HG02571 (cell line): ENCODE measurements at regions not wholly inside any gene's neighbourhood (a gene's known extent, or its start where the extent isn't known, plus 50 kb on each side); places are given as distances from the start of the nearest gene placed in this dataset.
"Not testable (repeated sequence)": the region's sequence is repeated elsewhere in the genome, so short reads cannot be mapped to it uniquely, and the experiment has no call there.

ENCODE experiments used
- ATAC-seq: cut with Tn5 transposase; IDR thresholded peaks from one replicate; pipeline ENCODE4 v1.9.1; 2021; ENCODE audit warnings: mild to moderate bottlenecking, moderate library complexity; ENCODE audit not compliant: unreplicated experiment

DNA sequence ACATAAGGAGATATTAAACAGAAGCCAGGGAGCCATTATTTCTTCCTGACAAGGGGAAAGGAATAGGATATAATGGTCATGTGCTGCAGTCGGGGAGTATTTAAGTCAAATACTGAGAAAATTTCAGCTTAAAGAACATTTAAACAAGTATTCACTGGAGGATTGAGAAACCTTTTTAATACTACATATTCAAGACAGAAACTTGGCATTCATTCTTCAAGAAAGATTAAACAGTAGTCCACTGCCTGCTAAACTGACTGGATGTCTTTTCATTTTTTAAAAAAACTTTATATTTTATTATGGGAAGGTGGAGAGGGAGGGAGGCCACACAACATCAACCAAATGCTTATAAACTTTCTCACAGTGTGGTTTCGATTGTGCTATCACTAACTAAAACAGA lies 107.4 kb upstream of the CBLB start:
- no peak for ATAC-seq

DNA sequence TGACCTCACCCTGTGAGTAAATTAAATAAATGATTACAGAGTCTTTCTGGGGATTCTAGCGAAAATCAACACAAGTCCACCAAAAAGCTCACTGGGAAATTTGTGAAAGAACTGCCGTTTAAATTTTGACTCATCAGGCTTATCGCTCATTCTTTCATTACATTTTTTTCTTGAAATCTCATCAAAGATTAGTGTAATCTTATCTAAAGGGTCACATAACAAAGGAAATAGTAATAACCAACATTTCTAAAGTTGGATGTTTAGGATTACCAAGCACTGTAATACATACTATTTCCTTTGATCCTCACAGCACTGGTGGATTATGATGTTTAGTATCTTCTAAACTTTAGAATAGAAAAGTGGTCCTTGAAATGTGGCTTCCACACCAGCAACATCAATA lies 111.1 kb upstream of the CBLB start:
- ATAC-seq, result no peak

DNA sequence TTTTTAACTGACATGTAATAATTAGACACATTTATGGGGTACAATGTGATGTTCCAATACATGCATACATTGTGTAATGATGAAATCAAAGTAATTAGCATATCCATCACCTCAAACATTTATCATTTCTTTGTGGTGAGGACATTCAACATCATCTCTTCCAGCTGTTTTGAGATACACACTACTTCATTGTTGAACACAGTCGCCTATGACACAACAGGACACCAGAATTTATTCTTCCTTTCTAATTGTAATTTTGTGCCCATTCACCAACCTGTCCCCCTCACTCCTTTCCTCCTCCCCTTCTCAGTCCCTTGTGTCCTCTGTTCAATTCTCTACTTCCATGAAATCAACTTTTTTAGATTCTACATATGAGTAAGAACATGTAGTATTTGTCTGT lies 113.4 kb upstream of the CBLB start:
- no peak for ATAC-seq

DNA sequence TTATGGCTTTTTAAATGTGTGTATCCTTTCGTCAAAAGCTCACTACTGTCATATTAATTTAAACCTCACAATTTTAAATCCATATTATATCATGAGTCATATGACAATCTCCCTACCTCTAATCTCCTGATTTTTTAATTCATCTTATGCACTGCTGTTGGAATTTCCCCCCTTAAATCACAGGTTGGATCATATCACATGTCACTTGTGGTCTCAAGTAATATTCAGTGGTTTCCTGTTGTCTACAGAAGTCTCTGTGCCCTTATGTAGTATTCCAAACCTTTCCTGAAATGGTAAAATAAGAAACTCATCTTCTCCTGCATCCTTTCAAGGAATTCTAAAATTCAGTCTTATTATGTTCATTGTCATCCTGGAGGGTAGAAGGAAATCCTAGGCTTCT lies 116.0 kb upstream of the CBLB start:
- no peak for ATAC-seq

DNA sequence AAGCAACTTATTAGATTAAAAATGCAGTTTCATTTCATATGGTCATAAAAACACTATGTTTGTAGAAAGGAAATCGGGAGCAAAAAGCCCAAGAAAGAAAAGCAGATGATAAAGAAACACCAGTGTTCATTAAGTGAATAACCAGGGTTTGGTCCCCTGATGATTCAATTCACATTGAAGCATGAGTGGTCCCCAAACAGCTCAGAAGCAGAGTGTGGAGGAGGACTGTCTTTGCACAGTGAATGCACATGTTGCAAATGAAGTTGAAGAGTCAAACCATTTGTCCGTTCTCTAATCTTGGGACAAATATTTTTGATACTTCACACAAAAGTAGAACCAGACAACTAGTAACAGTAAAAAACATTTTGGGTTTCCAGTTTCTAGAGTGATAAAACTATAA lies 117.5 kb upstream of the CBLB start:
- ATAC-seq, result not testable (repeated sequence)

DNA sequence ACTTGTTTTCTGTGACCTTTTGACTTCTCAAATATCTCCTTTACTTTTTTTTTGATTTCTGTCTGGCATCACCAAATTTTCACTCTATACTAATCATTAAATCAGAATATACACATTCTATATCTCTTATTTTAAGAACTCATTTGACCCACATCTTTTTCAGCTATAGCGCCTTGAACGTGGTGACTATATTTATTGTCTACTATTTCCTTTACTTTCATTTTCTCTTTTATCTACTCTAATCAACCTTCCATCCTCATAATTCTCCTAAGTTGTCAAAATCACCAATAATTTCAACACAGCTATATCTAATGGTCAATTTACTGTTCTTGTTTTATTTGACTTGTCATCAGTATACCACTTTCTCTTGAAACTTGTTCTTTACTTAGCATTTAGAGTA lies 119.0 kb upstream of the CBLB start:
- no peak for ATAC-seq

DNA sequence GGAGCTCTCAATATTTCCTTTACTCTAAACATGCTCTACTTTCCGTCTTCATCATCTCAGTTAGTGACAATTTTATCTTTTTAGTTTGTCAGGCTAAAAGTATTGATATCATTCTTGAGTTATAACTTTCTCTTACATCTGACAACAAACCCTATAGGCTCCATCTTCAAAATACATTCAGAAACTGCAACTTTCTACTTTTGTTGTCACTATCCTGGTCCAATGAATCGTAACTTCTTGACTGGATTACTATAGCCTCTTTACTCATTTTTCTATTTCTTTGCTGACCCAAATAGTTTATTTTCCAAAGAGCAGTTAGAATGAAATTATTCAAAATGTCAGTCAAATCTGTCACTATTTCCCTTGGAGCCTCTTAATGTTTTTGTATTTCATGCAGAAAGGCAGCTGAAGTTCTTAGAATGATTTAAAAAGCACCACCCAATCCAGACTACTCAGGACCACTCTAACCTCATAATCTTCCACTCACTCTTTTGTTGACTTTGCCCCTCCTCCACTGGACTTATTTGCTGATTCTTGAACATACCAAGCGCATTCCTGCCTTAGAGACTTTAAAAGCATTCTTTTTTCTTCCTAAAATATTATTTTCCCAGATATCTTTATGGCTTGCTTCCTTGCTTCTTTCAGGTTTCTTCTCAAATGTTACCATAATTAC lies 119.9 kb upstream of the CBLB start:
- ATAC-seq, result no peak

DNA sequence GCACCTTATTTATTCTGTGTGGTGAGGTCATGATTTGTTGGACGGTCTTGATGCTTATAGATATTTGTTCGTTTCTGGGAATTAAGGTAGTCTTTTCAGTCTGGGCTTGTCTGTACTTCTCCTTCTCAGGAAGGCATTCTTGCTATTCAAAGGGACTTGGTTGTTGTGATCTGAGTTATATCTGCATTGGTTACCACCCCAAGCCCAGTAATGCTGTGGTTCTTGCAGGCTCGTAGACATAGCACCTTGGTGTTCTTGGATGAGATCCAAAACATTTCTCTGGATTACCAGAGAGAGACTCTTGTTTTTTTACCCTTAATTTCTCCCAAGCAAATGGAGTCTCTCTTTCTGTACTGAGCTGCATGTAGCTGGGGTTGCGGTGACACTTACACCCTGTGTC lies 128.0 kb upstream of the CBLB start:
- no peak for ATAC-seq

DNA sequence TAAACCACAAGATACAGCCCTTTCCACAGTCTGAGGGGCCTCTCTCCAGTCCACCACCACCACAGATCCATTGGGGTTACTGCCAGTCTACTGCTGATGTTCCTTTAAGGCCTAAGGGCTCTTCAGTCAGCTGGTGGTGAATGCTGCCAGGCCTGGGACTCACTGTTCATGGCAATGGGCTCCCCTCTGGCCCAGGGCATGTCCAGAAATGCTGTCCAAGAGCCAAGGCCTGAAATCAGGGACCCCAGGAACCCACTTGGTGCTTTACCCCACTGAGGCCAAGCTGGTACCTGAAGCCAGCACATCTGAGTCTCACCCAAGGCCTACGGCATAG lies 128.6 kb upstream of the CBLB start:
- no peak for ATAC-seq

DNA sequence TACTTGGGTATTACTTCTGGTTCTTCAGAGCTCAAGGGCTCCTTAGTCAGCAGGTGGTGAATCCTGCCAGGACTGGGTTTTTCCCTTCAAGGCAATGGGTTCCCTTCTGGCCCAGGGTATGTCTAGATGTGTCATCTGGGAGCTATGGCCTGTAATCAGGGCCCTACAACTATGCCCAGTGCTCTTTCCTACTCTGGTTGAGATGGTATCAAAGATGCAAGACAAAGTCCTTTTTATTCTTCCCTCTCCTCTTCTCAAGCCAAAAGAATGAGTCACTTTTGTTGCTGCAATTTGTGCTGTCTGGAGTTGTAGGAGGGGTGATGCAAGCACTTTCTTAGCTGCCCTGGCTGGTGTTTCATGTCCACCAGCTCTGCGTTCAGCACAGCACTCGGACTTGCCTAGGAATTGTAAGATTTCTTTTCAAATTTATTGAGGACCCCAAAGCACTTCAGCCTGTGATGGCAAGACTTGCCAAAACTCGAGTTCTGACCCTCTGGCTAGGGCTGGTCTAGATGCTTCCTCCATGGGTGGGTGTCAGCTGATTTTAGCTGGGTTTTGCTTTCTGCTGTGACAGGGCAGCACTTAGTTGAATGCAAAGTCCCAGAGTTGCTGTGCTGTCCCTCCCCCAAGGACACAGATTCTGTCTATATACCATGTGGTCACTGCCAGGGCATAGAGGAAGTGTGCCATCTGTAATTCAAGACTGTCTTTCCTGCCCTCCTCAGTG lies 129.2 kb upstream of the CBLB start:
- no peak for ATAC-seq

DNA sequence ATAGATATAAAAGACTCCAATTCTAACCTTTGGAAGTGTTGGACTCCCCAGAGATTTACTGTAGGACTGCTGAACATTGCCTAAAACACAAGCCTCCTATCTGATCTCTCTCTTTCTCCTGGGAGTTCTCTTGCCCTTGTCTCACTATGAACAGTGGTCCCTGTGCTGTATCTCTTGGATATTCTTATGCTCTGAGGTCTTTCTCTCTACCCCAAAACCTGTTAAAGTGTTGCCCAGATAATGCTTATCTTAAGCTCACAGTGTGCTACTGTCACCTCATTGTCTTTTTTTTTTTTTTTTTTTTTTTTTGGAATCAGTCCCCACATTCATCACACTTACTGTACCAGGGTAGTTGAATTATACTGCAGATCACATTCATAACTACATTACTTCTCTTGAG lies 131.0 kb upstream of the CBLB start:
- ATAC-seq, result no peak

DNA sequence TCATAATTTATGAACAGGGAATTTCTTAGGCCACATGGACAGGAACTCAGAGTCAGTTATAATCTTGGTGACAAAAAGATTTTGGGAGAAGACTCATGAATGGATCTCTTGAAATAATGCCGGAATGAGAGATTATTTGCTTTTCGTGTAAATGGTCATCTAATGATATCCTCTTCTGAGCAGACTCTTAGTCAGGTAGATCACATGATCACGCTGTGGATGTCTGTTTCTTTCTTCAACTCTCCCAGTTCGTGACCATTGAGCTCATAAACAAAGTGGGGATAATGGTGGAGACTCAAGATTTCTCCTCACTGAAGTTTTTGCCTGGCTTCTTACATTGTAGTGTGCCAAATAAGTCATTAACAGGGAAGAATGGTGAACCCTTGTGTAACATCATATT lies 133.1 kb upstream of the CBLB start:
- ATAC-seq, result no peak

DNA sequence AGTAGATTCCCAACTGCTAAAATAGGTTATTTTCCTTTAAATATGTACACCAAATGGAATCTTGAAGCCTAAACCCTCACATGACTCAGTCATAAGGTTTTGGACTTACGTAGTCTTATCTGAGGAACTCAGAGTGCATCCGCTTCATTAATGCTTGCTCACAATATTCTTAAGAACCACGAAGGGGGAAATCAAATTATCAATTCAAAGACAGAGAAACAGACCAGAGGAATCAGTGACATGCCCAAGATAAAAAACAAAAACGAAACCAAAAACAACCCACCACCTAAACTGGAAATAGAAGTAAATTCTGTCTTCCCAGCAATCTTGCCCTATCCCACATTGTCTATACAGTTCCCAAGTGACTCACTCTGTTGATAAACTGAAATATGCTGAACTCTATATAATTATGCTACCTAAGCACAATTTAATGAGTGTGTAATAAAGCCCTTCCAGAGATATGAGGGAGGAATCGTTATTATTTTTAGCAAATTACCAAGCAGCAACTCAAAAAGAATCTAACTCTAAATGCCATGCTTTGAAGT lies 135.4 kb upstream of the CBLB start:
- ATAC-seq, result no peak

DNA sequence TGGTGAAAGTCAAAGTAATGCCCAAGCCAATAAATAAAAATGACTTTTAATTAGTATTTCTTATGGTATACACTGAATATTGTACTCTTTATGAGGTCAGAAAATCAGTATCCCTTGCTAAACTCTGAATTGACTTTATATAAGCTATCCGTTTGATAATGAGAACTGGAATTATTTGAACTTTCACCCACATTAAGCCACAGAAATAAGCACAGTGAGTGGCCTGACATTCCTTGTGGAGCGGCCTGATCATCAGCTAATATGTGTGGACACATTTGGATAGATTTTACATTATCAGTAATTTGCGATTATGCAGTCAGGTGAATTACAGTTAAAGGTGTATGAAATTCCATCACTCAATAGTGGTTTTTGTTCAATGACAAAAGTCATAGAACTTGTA lies 136.0 kb upstream of the CBLB start:
- no peak for ATAC-seq

DNA sequence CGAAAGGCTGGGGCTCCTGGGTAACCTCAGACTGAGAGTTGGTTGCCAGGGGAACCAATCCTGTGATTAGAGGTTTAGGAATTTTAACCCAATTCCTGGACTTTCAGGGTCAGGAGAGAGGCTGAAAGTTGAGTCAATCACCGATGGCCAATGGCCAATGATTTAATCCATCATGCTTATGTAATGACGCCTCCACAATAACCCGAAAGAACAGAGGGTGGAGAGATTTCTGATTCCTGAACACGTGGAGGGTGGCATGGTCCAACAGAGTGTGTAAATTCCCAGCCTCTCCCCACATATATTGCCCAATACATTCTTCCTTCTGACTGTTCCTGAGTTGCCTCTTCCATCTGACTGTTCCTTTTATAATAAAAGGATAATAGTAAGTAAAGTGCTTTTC lies 137.2 kb upstream of the CBLB start:
- ATAC-seq, result no peak

DNA sequence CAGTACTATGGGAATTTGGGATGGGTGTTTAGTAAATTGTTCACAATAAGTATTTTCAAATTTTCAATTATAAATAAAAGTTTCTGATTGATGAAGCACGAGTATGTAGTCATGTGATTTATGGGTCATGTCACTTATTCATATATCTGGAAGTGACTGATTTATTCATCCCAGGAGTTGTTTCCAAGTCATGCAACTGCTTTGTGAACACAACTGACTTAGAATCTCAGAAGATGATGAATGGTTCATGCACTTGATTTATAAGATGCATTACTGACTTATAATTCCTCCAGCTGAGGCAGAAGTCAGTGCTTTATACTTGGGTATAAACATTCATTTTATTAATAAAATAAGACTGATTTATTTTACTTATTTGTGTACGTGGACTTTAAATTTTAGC lies 137.8 kb upstream of the CBLB start:
- ATAC-seq, result no peak

DNA sequence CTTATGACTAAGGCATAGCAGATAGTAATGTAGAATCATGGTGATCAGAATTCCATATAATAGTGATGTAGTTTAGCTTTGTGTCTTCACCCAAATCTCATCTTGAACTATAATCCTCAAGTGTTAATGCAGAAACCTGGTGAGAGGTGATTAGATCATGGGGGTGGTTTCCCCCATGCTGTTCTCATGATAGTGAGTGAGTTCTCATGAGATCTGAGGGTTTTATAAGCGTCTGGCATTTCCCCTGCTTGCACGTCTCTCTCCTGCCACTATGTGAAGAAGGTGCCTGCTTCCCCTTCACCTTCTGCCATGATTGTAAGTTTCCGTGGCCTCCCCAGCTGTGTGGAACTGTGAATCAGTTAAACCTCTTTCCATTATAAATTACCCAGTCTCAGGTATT lies 138.7 kb upstream of the CBLB start:
- ATAC-seq, result no peak

DNA sequence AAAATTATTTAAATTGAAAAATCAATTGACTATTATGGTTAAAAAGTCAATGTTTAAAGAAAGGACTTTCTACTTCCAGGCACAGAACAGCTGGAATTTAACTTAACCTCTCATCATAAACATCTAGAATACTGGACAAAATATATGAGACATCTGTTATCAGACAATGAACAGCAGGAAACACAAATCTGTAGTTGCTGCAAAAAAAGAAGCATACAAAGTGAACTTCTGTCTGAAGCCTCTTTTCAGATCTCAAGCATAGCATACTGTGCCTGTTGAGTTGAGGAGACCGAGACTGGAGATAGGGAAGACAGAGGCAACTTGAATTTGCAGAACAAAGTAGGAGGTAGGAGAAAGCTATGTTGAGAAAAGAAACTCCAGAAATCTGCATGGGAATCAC lies 140.0 kb upstream of the CBLB start:
- no peak for ATAC-seq

DNA sequence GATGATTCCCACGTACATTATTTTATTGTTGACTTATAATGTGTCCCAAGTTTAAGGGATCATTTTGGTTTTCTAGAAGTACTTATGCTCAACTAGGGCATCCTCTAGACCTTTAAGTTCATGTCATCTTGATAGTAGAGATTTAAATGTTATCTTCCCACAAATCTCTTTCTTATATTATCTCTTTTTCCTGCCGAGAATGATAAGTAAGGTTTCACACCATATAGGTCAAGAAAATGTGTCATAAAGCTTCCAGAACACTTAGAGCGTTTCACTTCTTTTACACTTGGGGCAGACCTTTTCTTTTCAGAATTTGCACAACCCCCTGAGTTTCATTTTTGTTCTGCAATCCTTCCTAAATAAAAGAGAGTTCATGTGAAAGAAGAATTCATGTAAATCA lies 142.0 kb upstream of the CBLB start:
- no peak for ATAC-seq

DNA sequence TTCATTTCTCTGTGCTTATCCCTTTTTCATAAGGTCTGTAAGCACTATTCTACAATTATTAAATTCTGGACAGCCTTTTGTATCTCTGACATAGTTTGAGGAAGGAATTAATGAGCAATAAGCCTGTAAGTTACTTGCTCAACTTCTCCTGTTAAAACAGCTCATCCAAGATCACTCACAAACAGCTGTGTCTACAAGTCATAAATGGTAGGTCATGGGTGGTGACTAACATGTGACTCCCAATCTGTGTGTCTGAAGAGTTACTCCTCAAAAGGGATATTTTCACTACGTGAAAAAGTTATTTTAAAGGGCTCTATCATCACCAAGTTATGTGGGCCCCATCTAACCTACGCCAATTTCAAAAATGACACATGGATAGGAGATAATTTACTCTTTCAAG lies 145.2 kb upstream of the CBLB start:
- ATAC-seq, result no peak

DNA sequence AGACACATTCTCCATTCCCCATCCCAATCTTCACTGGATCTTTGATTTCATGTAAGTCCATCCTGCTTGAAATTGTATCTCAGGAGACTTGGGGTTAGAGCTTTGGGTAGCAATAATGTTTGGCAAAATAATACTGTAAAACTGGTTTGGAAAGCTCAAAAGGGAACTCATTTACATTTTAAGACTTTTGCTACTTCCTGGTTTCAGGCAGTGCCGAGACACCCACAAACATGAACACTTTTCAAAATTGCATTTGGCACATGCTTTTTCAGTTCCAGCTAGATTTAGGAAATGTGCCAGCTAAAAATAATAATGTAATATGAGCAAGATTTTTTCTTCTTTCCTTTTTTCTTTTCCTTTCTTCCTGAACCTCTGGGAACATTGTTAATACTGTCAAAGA lies 145.7 kb upstream of the CBLB start:
- no peak for ATAC-seq

DNA sequence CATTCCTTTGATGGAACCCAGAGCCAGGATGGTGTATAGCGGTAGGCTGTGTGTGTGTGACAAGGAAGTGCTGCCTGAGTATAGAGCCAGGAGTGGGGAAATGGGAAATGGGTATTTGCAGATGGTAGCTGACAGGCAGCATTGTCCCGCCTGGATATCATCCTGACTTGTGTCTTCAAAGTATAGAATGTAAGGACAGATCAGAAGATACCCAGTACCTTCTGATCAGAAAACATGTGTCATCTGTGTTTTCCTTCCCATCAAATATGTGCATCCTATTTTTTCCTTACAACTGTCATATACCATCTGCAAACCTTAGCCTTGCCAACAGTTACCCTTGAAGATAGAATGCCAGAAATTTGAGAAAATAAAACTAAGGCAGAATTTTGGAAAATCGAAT lies 146.2 kb upstream of the CBLB start:
- no peak for ATAC-seq

DNA sequence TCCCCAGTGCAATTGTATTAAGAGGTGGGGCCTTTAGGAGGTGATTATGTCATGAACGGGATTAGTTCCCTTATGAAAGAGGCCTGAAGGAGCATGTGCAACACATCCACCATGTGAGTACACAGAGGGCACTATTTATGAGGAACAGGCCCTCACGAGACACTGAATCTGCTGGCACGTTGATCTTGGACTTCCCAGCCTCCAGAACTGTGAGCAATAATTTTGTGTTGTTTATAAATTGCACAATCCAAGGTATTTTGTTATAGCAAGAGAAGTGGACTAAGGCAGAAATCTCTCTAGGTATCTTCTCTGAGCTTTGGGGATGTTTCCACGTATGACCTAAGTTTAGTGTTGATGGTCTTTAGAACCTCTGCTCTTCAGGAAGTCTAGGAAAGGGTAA lies 149.3 kb upstream of the CBLB start:
- no peak for ATAC-seq
